ENCODE measurements at regions not wholly inside any gene's neighbourhood (a gene's known extent, or its start where the extent isn't known, plus 50 kb on each side); places are given as distances from the start of the nearest gene placed in this dataset.

DNA sequence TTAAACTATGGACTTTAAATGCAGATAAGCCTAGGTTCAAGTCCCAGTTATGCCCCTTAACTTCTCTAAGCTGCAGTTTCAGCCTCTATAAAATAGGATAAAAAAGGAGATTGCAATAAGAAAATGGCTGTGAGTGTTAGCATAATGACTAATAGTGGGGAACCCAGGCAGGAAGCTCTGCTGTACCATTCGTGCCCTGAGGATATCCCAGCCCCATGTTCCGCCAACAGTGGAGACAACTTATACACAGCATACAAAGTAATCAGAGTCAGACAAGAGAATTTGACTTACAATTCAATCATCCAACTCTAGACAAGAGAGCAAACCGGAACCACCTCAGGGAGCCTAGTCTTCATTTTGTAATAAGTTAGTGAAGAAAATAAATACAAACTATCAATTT, 141.5 kb upstream of the FSTL4 start:
- Histone ChIP-seq H3K36me3 (replicated peaks; ENCODE audit: low read depth, low read length) (no peaks in the 10 kb centered on the region), H3K27me3 (ENCODE audit: low read depth, low read length) (peaks cover 16% of the 10 kb centered on the region), H3K4me3 (ENCODE audit: low read length) (no peak overlapping the region), H3K4me2 (ENCODE audit: low read length) (no peak overlapping the region), H3K9ac (ENCODE audit: low read length) (no peak overlapping the region), H3K79me2 (ENCODE audit: low read length) (no peaks in the 10 kb centered on the region), H3K4me1 (ENCODE audit: low read length) (peaks cover 6% of the 10 kb centered on the region; the same call in 1 of the 2 replicates), H3K27ac (ENCODE audit: low read length) (no peak overlapping the region), H4K20me1 (ENCODE audit: insufficient read depth, low read length) (no peaks in the 10 kb centered on the region), H3K9me3 (ENCODE audit: insufficient read depth, low read length) (no peaks in the 10 kb centered on the region), H2AFZ (ENCODE audit: low read depth, low read length) (no peak overlapping the region)
- TF ChIP-seq, protein P1, sequence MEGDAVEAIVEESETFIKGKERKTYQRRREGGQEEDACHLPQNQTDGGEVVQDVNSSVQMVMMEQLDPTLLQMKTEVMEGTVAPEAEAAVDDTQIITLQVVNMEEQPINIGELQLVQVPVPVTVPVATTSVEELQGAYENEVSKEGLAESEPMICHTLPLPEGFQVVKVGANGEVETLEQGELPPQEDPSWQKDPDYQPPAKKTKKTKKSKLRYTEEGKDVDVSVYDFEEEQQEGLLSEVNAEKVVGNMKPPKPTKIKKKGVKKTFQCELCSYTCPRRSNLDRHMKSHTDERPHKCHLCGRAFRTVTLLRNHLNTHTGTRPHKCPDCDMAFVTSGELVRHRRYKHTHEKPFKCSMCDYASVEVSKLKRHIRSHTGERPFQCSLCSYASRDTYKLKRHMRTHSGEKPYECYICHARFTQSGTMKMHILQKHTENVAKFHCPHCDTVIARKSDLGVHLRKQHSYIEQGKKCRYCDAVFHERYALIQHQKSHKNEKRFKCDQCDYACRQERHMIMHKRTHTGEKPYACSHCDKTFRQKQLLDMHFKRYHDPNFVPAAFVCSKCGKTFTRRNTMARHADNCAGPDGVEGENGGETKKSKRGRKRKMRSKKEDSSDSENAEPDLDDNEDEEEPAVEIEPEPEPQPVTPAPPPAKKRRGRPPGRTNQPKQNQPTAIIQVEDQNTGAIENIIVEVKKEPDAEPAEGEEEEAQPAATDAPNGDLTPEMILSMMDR (IDR thresholded peaks at IDR 0.05; ENCODE audit: low read depth, low read length), result no peak
- no peak for TF ChIP-seq EZH2phosphoT487 (IDR thresholded peaks at IDR 0.05; ENCODE audit: low read depth)

DNA sequence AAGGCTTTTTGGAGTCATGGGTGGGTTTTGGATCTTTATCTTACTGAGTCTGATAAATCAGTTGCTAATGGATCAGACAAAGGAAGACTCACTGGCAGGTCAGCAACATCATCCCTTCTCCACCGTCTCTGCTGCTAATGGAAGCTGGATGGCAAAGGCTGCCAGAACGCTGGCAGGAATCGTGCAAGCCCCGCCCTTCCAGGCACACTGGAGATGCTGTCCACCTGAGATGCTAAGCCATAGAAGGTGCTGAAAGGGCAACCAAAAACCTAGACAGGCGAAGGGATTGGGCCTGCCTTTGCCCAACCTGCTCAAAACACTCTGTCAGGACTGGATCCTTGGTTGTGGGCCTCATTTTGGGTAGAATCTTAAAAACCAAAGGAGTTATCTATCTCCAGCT, 139.5 kb upstream of the FSTL4 start:
- Histone ChIP-seq H3K9me3 (ENCODE audit: insufficient read depth, low read length) (no peaks in the 10 kb centered on the region), H3K79me2 (ENCODE audit: low read length) (no peaks in the 10 kb centered on the region), H3K36me3 (replicated peaks; ENCODE audit: low read depth, low read length) (no peaks in the 10 kb centered on the region), H3K9ac (ENCODE audit: low read length) (no peak overlapping the region), H2AFZ (ENCODE audit: low read depth, low read length) (no peak overlapping the region), H4K20me1 (ENCODE audit: insufficient read depth, low read length) (no peaks in the 10 kb centered on the region), H3K4me1 (ENCODE audit: low read length) (peaks cover 6% of the 10 kb centered on the region; the same call in 1 of the 2 replicates), H3K27me3 (ENCODE audit: low read depth, low read length) (peaks cover 16% of the 10 kb centered on the region), H3K4me3 (ENCODE audit: low read length) (no peak overlapping the region), H3K27ac (ENCODE audit: low read length) (no peak overlapping the region), H3K4me2 (ENCODE audit: low read length) (no peak overlapping the region)
- TF ChIP-seq, protein P1 (IDR thresholded peaks at IDR 0.05; ENCODE audit: low read depth, low read length), result no peak
- no peak for TF ChIP-seq EZH2phosphoT487 (IDR thresholded peaks at IDR 0.05; ENCODE audit: low read depth)

DNA sequence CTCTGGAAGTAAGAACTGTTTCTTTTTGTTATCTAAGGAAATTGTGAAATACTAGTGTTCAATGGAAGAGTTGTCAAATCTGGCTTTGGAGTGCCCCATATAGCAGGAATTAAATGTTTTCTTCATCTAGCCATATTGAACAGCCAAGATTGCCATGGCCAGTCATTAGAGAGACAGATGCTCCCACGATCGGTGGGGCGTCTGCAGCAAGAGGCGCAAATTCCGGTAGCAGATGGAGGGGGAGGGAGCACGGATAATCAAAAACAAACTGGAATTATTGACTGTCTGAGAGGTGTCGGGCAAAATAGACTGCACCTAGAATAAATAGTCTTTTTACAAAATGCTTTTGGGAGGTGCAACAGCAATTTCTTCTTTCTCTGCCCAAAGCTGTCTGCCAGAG, 139.1 kb upstream of the FSTL4 start:
- TF ChIP-seq, protein P1 (IDR thresholded peaks at IDR 0.05; ENCODE audit: low read depth, low read length), result no peak
- no peak for TF ChIP-seq EZH2phosphoT487 (IDR thresholded peaks at IDR 0.05; ENCODE audit: low read depth)
- Histone ChIP-seq H3K36me3 (replicated peaks; ENCODE audit: low read depth, low read length) (no peaks in the 10 kb centered on the region), H3K4me1 (ENCODE audit: low read length) (peaks cover 6% of the 10 kb centered on the region; the same call in 1 of the 2 replicates)

DNA sequence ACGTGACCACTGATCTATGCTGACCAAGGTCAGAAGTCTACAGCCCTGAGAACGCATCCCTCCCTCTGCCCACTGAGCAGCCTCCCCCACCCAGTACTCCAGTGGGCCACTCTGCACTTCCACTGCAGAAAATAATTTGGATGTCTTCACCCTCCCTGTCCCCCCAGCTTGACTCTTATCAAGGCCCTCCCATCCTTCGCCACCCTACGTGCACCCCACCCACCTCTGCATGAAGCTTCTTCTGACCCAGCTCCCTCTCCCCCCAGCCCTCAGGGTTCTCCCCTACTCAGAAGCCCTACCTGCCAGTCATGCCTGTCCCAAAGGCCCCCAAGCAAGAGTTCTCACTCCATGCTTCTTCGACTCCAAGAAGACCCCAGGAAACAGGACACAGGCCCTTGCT, 138.5 kb upstream of the FSTL4 start:
- H3K79me2 ChIP-seq (ENCODE audit: low read length), result no peaks in the 10 kb centered on the region
- peaks cover 6% of the 10 kb centered on the region; the same call in 1 of the 2 replicates for H3K4me1 ChIP-seq (ENCODE audit: low read length)
- H3K36me3 ChIP-seq (replicated peaks; ENCODE audit: low read depth, low read length), result no peaks in the 10 kb centered on the region
- H3K9ac ChIP-seq (ENCODE audit: low read length), result no peak overlapping the region
- TF ChIP-seq EZH2phosphoT487 (IDR thresholded peaks at IDR 0.05; ENCODE audit: low read depth), result no peak
- TF ChIP-seq, protein P1 (IDR thresholded peaks at IDR 0.05; ENCODE audit: low read depth, low read length), result no peak
- H3K27me3 ChIP-seq (ENCODE audit: low read depth, low read length), result peaks cover 6% of the 10 kb centered on the region
- no peaks in the 10 kb centered on the region for H3K9me3 ChIP-seq (ENCODE audit: insufficient read depth, low read length)
- H3K4me3 ChIP-seq (ENCODE audit: low read length), result no peak overlapping the region
- no peaks in the 10 kb centered on the region for H4K20me1 ChIP-seq (ENCODE audit: insufficient read depth, low read length)
- H3K27ac ChIP-seq (ENCODE audit: low read length), result no peak overlapping the region
- no peak overlapping the region for H2AFZ ChIP-seq (ENCODE audit: low read depth, low read length)
- no peak overlapping the region for H3K4me2 ChIP-seq (ENCODE audit: low read length)

More for the DNA sequence above, 139.1 kb upstream of the FSTL4 start:
- peaks cover 12% of the 10 kb centered on the region for H3K27me3 ChIP-seq (ENCODE audit: low read depth, low read length)
- H3K9ac ChIP-seq (ENCODE audit: low read length), result no peak overlapping the region
- H3K4me3 ChIP-seq (ENCODE audit: low read length), result no peak overlapping the region
- H4K20me1 ChIP-seq (ENCODE audit: insufficient read depth, low read length), result no peaks in the 10 kb centered on the region
- H3K9me3 ChIP-seq (ENCODE audit: insufficient read depth, low read length), result no peaks in the 10 kb centered on the region
- no peak overlapping the region for H3K27ac ChIP-seq (ENCODE audit: low read length)
- H2AFZ ChIP-seq (ENCODE audit: low read depth, low read length), result no peak overlapping the region
- H3K4me2 ChIP-seq (ENCODE audit: low read length), result no peak overlapping the region
- H3K79me2 ChIP-seq (ENCODE audit: low read length), result no peaks in the 10 kb centered on the region

All from OCI-LY3 (cell line).